Gastroesophageal sphincter (tissue), 4 donors: ENCODE measurements at regions not wholly inside any gene's neighbourhood (a gene's known extent, or its start where the extent isn't known, plus 50 kb on each side); places are given as distances from the start of the nearest gene placed in this dataset.

Source experiments
- ATAC-seq: fragments of 150-250 bp; one replicate; pipeline ENCODE4 v1.9.1; 2016; ENCODE audit warnings: mild to moderate bottlenecking, moderate library complexity
- H3K27ac ChIP-seq, 4 donors: fragments of 200-600 bp; sonication (generic) in 3 of 4; 1 replicate in 3 of 4; 2 replicates in 1 of 4; pipeline ENCODE4 v1.5.1; 2016 to 2019
- H3K27me3 ChIP-seq: fragments of 200-600 bp; sonication (generic); one replicate; pipeline ENCODE4 v1.5.1; 2019
- H3K36me3 ChIP-seq, 2 donors: fragments of 200-600 bp; sonication (generic); one replicate each; pipeline ENCODE4 v1.5.1; 2019; ENCODE audit warnings: control low read depth in 1 of 2
- H3K4me1 ChIP-seq, 3 donors: fragments of 200-600 bp; sonication (generic); 1 replicate in 2 of 3; 2 replicates in 1 of 3; pipeline ENCODE4 v1.5.1; 2016 to 2019; ENCODE audit warnings: control low read depth in 2 of 3
- H3K4me3 ChIP-seq, 2 donors: fragments of 200-600 bp; sonication (generic); one replicate each; pipeline ENCODE4 v1.5.1; 2019; ENCODE audit warnings: mild to moderate bottlenecking in 1 of 2, moderate library complexity in 1 of 2
- H3K9me3 ChIP-seq, 3 donors: fragments of 200-600 bp; sonication (generic); one replicate each; pipeline ENCODE4 v1.5.1; 2017 to 2019; ENCODE audit warnings: control low read depth in 2 of 3
- CTCF ChIP-seq, 4 experiments: fragments of 200-600 bp in 2 of 4; fragments of 450-650 bp in 2 of 4; sonication (generic) in 1 of 4; IDR thresholded peaks; one replicate each; pipeline ENCODE4 v1.5.1; 2017 to 2019; ENCODE audit warnings: antibody characterized with exemption in 4 of 4, mild to moderate bottlenecking in 2 of 4, moderate library complexity in 2 of 4
- EP300 ChIP-seq: sonication (generic); formaldehyde crosslinking; IDR thresholded peaks from one replicate; pipeline ENCODE4 v1.6.1; 2017; ENCODE audit warnings: antibody characterized with exemption, mild to moderate bottlenecking
- POLR2A ChIP-seq, 2 donors: fragments of 450-650 bp; IDR thresholded peaks; one replicate each; pipeline ENCODE4 v1.6.1; 2017; ENCODE audit warnings: antibody characterized with exemption in 2 of 2, mild to moderate bottlenecking in 2 of 2, moderate library complexity in 1 of 2
- POLR2AphosphoS5 ChIP-seq: sonication (generic); formaldehyde crosslinking; IDR thresholded peaks from one replicate; pipeline ENCODE4 v1.6.1; 2017; ENCODE audit warnings: antibody characterized with exemption
- WGBS, 2 donors: methylation state at CpG; one replicate each; pipeline ENCODE4 v1.1.5; 2018; ENCODE audit warnings: low coverage in 1 of 2; 5-methylcytosine and 5-hydroxymethylcytosine counted together

GRCh38 chr10:47111329-47111862, 188.6 kb upstream of the GDF10 start:
- Histone ChIP-seq H3K4me1 (no peaks in the 10 kb centered on the region), H3K4me3 (no peak overlapping the region), H3K27ac (no peak overlapping the region), H3K9me3 (no peaks in the 10 kb centered on the region), H3K27me3 (no peaks in the 10 kb centered on the region), H3K36me3 (no peaks in the 10 kb centered on the region)
- 73 to 100% methylated on average over 1 to 4 of the region's 5 CpGs for WGBS, 2 donors
- no peak for TF ChIP-seq POLR2A (IDR thresholded peaks at IDR 0.05)
- no peak for TF ChIP-seq POLR2AphosphoS5
- no peak for TF ChIP-seq CTCF (IDR thresholded peaks at IDR 0.05)
- TF ChIP-seq EP300 = no peak
- no peak for ATAC-seq

GRCh38 chr10:47112612-47113011, 187.4 kb upstream of the GDF10 start:
- Histone ChIP-seq H3K36me3 (no peaks in the 10 kb centered on the region), H3K4me3 (no peak overlapping the region), H3K9me3 (no peaks in the 10 kb centered on the region), H3K27me3 (no peaks in the 10 kb centered on the region), H3K4me1 (no peaks in the 10 kb centered on the region), H3K27ac (no peak overlapping the region)
- no peak for ATAC-seq
- WGBS, 2 donors = 86% methylated on average over 2 of the region's 4 CpGs; no CpG with 5 or more reads in 1 of the 2 donors
- TF ChIP-seq POLR2A (IDR thresholded peaks at IDR 0.05) = no peak
- no peak for TF ChIP-seq CTCF (IDR thresholded peaks at IDR 0.05)
- no peak for TF ChIP-seq POLR2AphosphoS5
- TF ChIP-seq EP300 = no peak

- TF ChIP-seq EP300 = no peak
- Histone ChIP-seq H3K9me3 (no peaks in the 10 kb centered on the region), H3K4me3 (no peak overlapping the region), H3K36me3 (no peaks in the 10 kb centered on the region), H3K27ac (no peak overlapping the region), H3K27me3 (no peaks in the 10 kb centered on the region), H3K4me1 (no peaks in the 10 kb centered on the region)
- no peak for ATAC-seq
- 89 to 90% methylated on average over 3 to 4 of the region's 4 CpGs for WGBS, 2 donors
Observed at GRCh38 chr10:47113907-47114500, 186.0 kb upstream of the GDF10 start.

- H3K4me1 ChIP-seq = no peaks in the 10 kb centered on the region
- ATAC-seq = no peak
- no peaks in the 10 kb centered on the region for H3K36me3 ChIP-seq
- no peak overlapping the region for H3K4me3 ChIP-seq
- no peak overlapping the region for H3K27ac ChIP-seq
- no peaks in the 10 kb centered on the region for H3K9me3 ChIP-seq
- H3K27me3 ChIP-seq = no peaks in the 10 kb centered on the region
- TF ChIP-seq CTCF (IDR thresholded peaks at IDR 0.05) = no peak
- TF ChIP-seq POLR2AphosphoS5 = no peak
- no peak for TF ChIP-seq EP300
- no peak for TF ChIP-seq POLR2A (IDR thresholded peaks at IDR 0.05)
- 85 to 100% methylated on average over 1 to 4 of the region's 6 CpGs for WGBS, 2 donors
Observed at GRCh38 chr10:47114680-47115186, 185.3 kb upstream of the GDF10 start.

GRCh38 chr10:47115322-47115721, 184.7 kb upstream of the GDF10 start:
- 41 to 52% methylated on average over 3 to 5 of the region's 8 CpGs for whole genome bisulfite sequencing, 2 donors
- H3K4me1 ChIP-seq = no peaks in the 10 kb centered on the region
- no peak overlapping the region for H3K4me3 ChIP-seq
- H3K27me3 ChIP-seq = no peaks in the 10 kb centered on the region
- H3K9me3 ChIP-seq = no peaks in the 10 kb centered on the region
- TF ChIP-seq EP300 (no peak), CTCF (IDR thresholded peaks at IDR 0.05) (no peak), POLR2AphosphoS5 (no peak), POLR2A (IDR thresholded peaks at IDR 0.05) (no peak)
- no peak overlapping the region for H3K27ac ChIP-seq
- no peak for ATAC-seq
- H3K36me3 ChIP-seq = no peaks in the 10 kb centered on the region
